ENCODE measurements at regions not wholly inside any gene's neighbourhood (a gene's known extent, or its start where the extent isn't known, plus 50 kb on each side); places are given as distances from the start of the nearest gene placed in this dataset.

DNA sequence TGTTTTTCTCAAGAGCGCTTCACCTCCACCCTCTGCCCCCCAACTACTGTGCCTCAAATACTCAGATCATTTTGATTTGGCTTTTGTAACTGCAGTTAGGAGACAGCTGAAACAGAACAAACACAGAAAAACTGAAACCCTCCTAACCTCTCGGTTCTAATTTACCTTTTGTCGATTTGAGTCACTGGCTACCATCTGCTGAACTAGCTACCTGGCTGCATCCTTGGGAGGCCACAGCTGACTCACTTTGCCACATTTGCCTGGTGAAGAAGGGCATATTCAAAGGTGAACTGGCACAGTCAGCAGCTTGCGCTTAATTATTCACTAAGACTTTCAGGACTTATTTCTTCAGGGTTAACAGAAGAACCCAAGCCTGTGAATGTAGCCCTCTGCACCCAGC, 117.7 kb downstream of the FOXB1 start:
- TF ChIP-seq, protein P1, sequence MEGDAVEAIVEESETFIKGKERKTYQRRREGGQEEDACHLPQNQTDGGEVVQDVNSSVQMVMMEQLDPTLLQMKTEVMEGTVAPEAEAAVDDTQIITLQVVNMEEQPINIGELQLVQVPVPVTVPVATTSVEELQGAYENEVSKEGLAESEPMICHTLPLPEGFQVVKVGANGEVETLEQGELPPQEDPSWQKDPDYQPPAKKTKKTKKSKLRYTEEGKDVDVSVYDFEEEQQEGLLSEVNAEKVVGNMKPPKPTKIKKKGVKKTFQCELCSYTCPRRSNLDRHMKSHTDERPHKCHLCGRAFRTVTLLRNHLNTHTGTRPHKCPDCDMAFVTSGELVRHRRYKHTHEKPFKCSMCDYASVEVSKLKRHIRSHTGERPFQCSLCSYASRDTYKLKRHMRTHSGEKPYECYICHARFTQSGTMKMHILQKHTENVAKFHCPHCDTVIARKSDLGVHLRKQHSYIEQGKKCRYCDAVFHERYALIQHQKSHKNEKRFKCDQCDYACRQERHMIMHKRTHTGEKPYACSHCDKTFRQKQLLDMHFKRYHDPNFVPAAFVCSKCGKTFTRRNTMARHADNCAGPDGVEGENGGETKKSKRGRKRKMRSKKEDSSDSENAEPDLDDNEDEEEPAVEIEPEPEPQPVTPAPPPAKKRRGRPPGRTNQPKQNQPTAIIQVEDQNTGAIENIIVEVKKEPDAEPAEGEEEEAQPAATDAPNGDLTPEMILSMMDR (IDR thresholded peaks at IDR 0.05): no peak
- no peak for TF ChIP-seq POLR2A (IDR thresholded peaks at IDR 0.05)
